PFSK-1 (cell line): ENCODE measurements at regions not wholly inside any gene's neighbourhood (a gene's known extent, or its start where the extent isn't known, plus 50 kb on each side); places are given as distances from the start of the nearest gene placed in this dataset.

Source experiments
- FOXP2 ChIP-seq: optimal IDR thresholded peaks from 2 replicates; pipeline ENCODE3; 2011; ENCODE audit warnings: borderline replicate concordance, control low read depth, inconsistent platforms; ENCODE audit not compliant: insufficient read depth; ENCODE audit errors: extremely low read length, extremely low read depth
- POLR2AphosphoS5 ChIP-seq: IDR thresholded peaks from 2 replicates; pipeline ENCODE4 v1.6.1; 2012; ENCODE audit warnings: low read depth, mild to moderate bottlenecking, control low read depth, low read length, moderate library complexity
- SIN3A ChIP-seq: IDR thresholded peaks from 2 replicates; pipeline ENCODE4 v1.6.1; 2012; ENCODE audit warnings: mild to moderate bottlenecking, low read length, moderate library complexity, borderline replicate concordance; ENCODE audit not compliant: insufficient read depth
- TAF1 ChIP-seq: IDR thresholded peaks from 2 replicates; pipeline ENCODE4 v1.6.1; 2012; ENCODE audit warnings: low read length, control low read depth, borderline replicate concordance; ENCODE audit not compliant: insufficient read depth
- TF ChIP-seq, protein P1 (sequence below), 2 experiments: IDR thresholded peaks; 2 replicates each; pipeline versions ENCODE4 v1.6.1 to v1.8.0; 2011 to 2012; ENCODE audit warnings: low read depth in 2 of 2, low read length in 2 of 2, control low read depth in 1 of 2, inconsistent platforms in 1 of 2, mild to moderate bottlenecking in 1 of 2, moderate library complexity in 1 of 2; ENCODE audit not compliant: insufficient read depth in 1 of 2

DNA sequence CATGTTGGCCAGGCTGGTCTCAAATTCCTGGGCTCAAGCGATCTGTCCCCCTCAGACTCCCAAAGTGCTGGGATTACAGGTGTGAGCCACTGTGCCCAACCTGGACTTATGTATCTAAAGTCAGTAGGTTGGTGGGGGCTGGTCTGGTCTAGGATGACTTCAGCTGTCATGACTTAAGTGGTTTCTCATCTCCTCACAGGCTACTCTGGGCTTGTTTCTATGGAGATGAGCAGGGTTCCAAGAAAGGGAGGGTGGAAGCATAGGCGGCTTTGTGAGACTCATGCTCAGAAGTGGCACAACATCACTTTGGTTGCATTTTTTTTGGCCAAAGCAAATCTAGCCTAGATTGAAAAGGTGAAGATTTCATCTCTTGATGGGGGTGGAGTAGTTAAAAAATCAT is 115.9 kb upstream of the IVNS1ABP start:
- TF ChIP-seq TAF1, result no peak
- TF ChIP-seq, protein P1, sequence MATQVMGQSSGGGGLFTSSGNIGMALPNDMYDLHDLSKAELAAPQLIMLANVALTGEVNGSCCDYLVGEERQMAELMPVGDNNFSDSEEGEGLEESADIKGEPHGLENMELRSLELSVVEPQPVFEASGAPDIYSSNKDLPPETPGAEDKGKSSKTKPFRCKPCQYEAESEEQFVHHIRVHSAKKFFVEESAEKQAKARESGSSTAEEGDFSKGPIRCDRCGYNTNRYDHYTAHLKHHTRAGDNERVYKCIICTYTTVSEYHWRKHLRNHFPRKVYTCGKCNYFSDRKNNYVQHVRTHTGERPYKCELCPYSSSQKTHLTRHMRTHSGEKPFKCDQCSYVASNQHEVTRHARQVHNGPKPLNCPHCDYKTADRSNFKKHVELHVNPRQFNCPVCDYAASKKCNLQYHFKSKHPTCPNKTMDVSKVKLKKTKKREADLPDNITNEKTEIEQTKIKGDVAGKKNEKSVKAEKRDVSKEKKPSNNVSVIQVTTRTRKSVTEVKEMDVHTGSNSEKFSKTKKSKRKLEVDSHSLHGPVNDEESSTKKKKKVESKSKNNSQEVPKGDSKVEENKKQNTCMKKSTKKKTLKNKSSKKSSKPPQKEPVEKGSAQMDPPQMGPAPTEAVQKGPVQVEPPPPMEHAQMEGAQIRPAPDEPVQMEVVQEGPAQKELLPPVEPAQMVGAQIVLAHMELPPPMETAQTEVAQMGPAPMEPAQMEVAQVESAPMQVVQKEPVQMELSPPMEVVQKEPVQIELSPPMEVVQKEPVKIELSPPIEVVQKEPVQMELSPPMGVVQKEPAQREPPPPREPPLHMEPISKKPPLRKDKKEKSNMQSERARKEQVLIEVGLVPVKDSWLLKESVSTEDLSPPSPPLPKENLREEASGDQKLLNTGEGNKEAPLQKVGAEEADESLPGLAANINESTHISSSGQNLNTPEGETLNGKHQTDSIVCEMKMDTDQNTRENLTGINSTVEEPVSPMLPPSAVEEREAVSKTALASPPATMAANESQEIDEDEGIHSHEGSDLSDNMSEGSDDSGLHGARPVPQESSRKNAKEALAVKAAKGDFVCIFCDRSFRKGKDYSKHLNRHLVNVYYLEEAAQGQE (IDR thresholded peaks at IDR 0.05; ENCODE audit: insufficient read depth in 1 of 2, low read depth in 2 of 2, low read length in 2 of 2), result no peak
- TF ChIP-seq POLR2AphosphoS5, result no peak
- no peak for TF ChIP-seq FOXP2
- TF ChIP-seq SIN3A, result no peak

DNA sequence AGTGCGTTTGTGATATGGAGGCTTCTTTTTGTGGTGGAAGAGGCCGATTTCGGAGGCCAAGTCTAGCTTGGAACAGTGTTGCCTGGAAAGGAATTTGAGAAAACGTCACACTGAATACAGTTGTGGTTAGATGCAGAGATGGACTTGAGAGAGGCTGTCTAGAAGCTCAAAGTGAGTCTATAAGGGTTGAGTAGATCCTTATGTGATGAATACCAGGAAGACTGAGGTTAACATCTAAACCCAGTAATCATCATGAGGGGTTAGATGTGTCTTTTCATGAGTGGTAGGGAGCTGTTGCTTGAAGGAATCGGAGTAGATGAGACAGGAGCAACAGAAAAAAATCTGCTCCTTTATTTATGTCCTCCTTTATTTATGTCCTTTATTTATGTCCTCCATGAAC is 114.6 kb upstream of the IVNS1ABP start:
- no peak for TF ChIP-seq POLR2AphosphoS5
- no peak for TF ChIP-seq SIN3A
- TF ChIP-seq TAF1, result no peak
- no peak for TF ChIP-seq FOXP2
- TF ChIP-seq, protein P1 (IDR thresholded peaks at IDR 0.05; ENCODE audit: insufficient read depth in 1 of 2, low read depth in 2 of 2, low read length in 2 of 2), result no peak

DNA sequence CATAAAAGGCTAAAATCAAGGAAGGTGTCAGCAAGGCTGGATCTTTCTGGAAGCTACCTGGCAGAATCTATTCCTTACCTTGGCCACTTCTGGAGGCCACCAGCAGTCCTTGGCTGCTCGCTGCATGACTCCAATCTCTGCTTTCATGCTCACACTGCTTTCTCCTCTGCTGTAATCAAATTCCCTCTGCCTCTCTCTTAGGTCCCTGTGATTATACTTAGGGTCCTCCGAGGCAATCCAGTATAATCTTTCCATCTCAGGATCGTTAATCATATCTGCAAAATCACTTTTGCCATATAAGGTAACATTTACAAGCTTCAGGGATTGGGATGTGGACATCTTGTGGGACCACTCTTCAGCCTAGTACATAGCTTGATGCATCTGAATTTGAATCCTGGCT is 110.7 kb upstream of the IVNS1ABP start:
- TF ChIP-seq POLR2AphosphoS5, result no peak

DNA sequence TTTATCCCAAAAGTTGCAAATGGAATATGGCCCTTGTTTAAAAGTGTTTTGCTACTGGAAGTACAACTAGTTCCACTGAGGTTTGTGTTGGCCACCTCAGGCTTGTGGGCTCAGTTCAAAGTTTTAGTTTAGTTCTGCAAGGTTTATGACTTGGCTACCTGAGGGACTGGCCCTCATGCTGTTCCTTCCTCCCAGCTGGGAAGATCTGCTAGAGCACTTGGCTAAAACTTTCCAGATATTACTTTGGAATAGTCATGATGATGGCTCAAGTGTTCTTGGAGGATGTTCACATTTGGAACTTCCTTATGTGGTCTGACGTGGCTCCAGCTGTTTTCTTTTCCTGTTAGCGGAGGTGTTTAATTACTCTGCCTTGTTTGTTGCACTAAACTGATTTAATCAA is 110.2 kb upstream of the IVNS1ABP start:
- TF ChIP-seq, protein P1 (IDR thresholded peaks at IDR 0.05; ENCODE audit: insufficient read depth in 1 of 2, low read depth in 2 of 2, low read length in 2 of 2), result peak in 1 of 2 experiments; percentile 48; a peak in 1 of 4 replicates
- TF ChIP-seq SIN3A (no peak; the same call in 1 of the 2 replicates), TAF1 (no peak), FOXP2 (no peak)

DNA sequence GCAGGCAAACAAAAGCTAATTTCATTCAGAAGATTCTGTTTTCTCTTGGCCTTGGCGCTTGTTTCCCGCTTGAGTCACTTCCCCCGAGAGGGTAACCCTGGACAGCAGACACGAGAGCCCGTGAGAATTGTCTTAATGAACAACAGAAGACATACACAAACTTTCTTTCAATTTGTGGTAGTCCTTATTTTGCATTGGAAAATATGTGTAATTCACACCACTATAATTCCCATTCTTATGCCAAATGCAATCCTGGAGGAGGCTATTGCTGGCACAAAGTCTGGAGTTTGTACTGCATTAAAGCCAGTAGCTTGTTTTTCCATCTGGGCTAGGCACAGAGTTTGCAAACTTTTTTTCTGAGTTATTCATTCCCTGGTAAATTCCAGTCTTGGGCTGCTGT is 109.8 kb upstream of the IVNS1ABP start:
- TF ChIP-seq POLR2AphosphoS5 (no peak), SIN3A (peak; percentile 40; the same call in 1 of the 2 replicates), FOXP2 (no peak), TAF1 (no peak)
- TF ChIP-seq, protein P1 (IDR thresholded peaks at IDR 0.05; ENCODE audit: insufficient read depth in 1 of 2, low read depth in 2 of 2, low read length in 2 of 2), result peak in 1 of 2 experiments; percentile 84; a peak in 2 of 4 replicates
